Caco-2 (cell line): ENCODE measurements at regions not wholly inside any gene's neighbourhood (a gene's known extent, or its start where the extent isn't known, plus 50 kb on each side); places are given as distances from the start of the nearest gene placed in this dataset.
"Not testable (repeated sequence)": the region's sequence is repeated elsewhere in the genome, so short reads cannot be mapped to it uniquely, and the experiment has no call there.

Experiments
- BruUV-seq: library from RNA; stranded (reverse); fragments of 400-500 nt; replicated peaks from 2 replicates; lab custom pipeline; 2021; lab: Mats Ljungman, UMichigan
- CTCF ChIA-PET: fragments of 300-600 bp; sonication (Branson Sonifier 250); formaldehyde crosslinking; loops from one replicate; lab custom pipeline; 2022; ENCODE audit warnings: antibody characterized with exemption; lab: Charles Lee
- POLR2A ChIA-PET: fragments of 300-600 bp; sonication (Branson Sonifier 250); formaldehyde crosslinking; loops from one replicate; lab custom pipeline; 2022; ENCODE audit warnings: antibody characterized with exemption; lab: Charles Lee
- DNase-seq, 2 experiments: peaks; one replicate each; pipeline versions ENCODE4 v3.0.0 to v3.0.0-alpha.2; 2020 to 2022
- H3K27me3 ChIP-seq: replicated peaks from 2 replicates; pipeline ENCODE4 v1.6.0; 2011; ENCODE audit warnings: low read length; ENCODE audit not compliant: control insufficient read depth, insufficient read depth
- H3K36me3 ChIP-seq: 2 replicates; pipeline ENCODE4 v1.5.1; 2011; ENCODE audit warnings: low read length; ENCODE audit not compliant: control insufficient read depth, insufficient read depth
- H3K4me1 ChIP-seq: fragments of 250-450 bp; sonication (Bioruptor Pico); 2 replicates; pipeline ENCODE4 v1.5.1; 2020; ENCODE audit warnings: mild to moderate bottlenecking
- H3K4me3 ChIP-seq: 2 replicates; pipeline ENCODE4 v1.5.1; 2011; ENCODE audit warnings: low read depth, mild to moderate bottlenecking, control low read depth, low read length
- H3K9me3 ChIP-seq: fragments of 250-450 bp; sonication (Bioruptor Pico); 2 replicates; pipeline ENCODE4 v1.5.1; 2020; ENCODE audit warnings: mild to moderate bottlenecking, moderate library complexity
- H3K27ac Mint-ChIP-seq: one replicate; pipeline ENCODE4 v1.8.0; 2022; ENCODE audit warnings: mixed read lengths; ENCODE audit not compliant: unreplicated experiment
- H3K27me3 Mint-ChIP-seq: one replicate; pipeline ENCODE4 v1.8.0; 2022; ENCODE audit warnings: mixed read lengths; ENCODE audit not compliant: insufficient read depth, unreplicated experiment
- H3K36me3 Mint-ChIP-seq: one replicate; pipeline ENCODE4 v1.8.0; 2022; ENCODE audit warnings: mild to moderate bottlenecking, mixed read lengths; ENCODE audit not compliant: insufficient read depth, unreplicated experiment
- H3K4me1 Mint-ChIP-seq: one replicate; pipeline ENCODE4 v1.8.0; 2022; ENCODE audit warnings: low read depth, mixed read lengths; ENCODE audit not compliant: unreplicated experiment
- H3K4me3 Mint-ChIP-seq: one replicate; pipeline ENCODE4 v1.8.0; 2022; ENCODE audit warnings: mild to moderate bottlenecking, moderate library complexity, mixed read lengths; ENCODE audit not compliant: unreplicated experiment
- H3K9me3 Mint-ChIP-seq: one replicate; pipeline ENCODE4 v1.8.0; 2022; ENCODE audit warnings: mixed read lengths; ENCODE audit not compliant: unreplicated experiment
- CTCF ChIP-seq, 2 experiments: fragments of 200-600 bp in 1 of 2; IDR thresholded peaks; 1 replicate in 1 of 2; 2 replicates in 1 of 2; pipeline versions ENCODE4 v1.5.1 to v1.8.0; 2011 to 2022; ENCODE audit warnings: antibody characterized with exemption in 1 of 2, control low read depth in 1 of 2, inconsistent platforms in 1 of 2, low read depth in 1 of 2, low read length in 1 of 2, mild to moderate bottlenecking in 1 of 2, moderate library complexity in 1 of 2; ENCODE audit not compliant: insufficient read depth in 1 of 2, severe bottlenecking in 1 of 2, unreplicated experiment in 1 of 2
- intact Hi-C: fragments of 100-400 bp; cut with micrococcal nuclease; formaldehyde crosslinking; loops from one replicate; pipeline ENCODE4 v1.10.0; 2022; ENCODE audit not compliant: unreplicated experiment

DNA sequence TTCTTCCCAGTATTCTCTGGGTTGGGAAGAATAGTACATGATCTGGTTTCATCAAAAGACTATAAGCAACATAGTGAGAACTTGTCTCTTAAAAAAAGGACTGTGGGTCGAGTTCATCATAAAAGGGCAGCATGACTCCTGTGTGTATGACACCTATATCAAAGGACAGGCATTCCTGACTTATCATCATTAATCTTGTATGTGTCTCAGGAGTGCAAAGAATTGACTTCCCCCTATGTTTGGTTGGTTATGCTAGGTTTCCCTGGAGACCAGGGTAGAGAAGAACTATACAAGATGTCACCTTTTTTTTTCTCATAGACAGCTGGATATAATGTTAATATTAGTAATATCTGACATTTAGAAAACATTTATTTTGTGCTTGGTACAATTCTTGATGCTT lies 173.1 kb upstream of the ANKRD55 start:
- Histone ChIP-seq H3K4me1 (peaks cover 93% of the 10 kb centered on the region), H3K4me3 (no peak overlapping the region), H3K36me3 (no peaks in the 10 kb centered on the region), H3K9me3 (no peaks in the 10 kb centered on the region), H3K27me3 (no peaks in the 10 kb centered on the region)
- no peaks in the 10 kb centered on the region for H3K27me3 Mint-ChIP-seq
- peak overlapping the region; percentile 22 for H3K4me3 Mint-ChIP-seq
- H3K27ac Mint-ChIP-seq = peak overlapping the region; percentile 97
- no TSS peak for BruUV-seq
- DNase-seq = peak; percentile 70 to 77
- POLR2A ChIA-PET = interaction anchor here (0.7 kb wide), 1 partner anchor 70 kb away, joined by 3 read pairs; no protein-coding TSS in a partner anchor
- peaks cover 56% of the 10 kb centered on the region for H3K4me1 Mint-ChIP-seq
- H3K9me3 Mint-ChIP-seq = peaks cover under 1% of the 10 kb centered on the region
- intact Hi-C loops = loop anchor here (1.0 to 10.0 kb wide), 4 partner anchors 9 to 79 kb away; no protein-coding TSS in a partner anchor
- no peaks in the 10 kb centered on the region for H3K36me3 Mint-ChIP-seq
- TF ChIP-seq CTCF (IDR thresholded peaks at IDR 0.05; ENCODE audit: insufficient read depth in 1 of 2, low read depth in 1 of 2, low read length in 1 of 2, severe bottlenecking in 1 of 2, unreplicated experiment in 1 of 2) = no peak
- CTCF ChIA-PET = interaction anchor here (1.1 kb wide), 1 partner anchor 9 kb away, joined by 3 read pairs; no protein-coding TSS in a partner anchor

GRCh38 chr5:56405116-56405908 lies 172.2 kb upstream of the ANKRD55 start:
- H3K9me3 ChIP-seq = no peaks in the 10 kb centered on the region
- CTCF ChIA-PET = no interaction called here
- H3K27me3 ChIP-seq = no peaks in the 10 kb centered on the region
- Mint-ChIP-seq H3K27ac (peak overlapping the region; percentile 97), H3K4me1 (peaks cover 64% of the 10 kb centered on the region), H3K36me3 (no peaks in the 10 kb centered on the region), H3K27me3 (no peaks in the 10 kb centered on the region), H3K4me3 (no peak overlapping the region), H3K9me3 (peaks cover 9% of the 10 kb centered on the region)
- TF ChIP-seq CTCF (IDR thresholded peaks at IDR 0.05; ENCODE audit: insufficient read depth in 1 of 2, low read depth in 1 of 2, low read length in 1 of 2, severe bottlenecking in 1 of 2, unreplicated experiment in 1 of 2) = no peak
- H3K36me3 ChIP-seq = no peaks in the 10 kb centered on the region
- BruUV-seq = no TSS peak
- H3K4me1 ChIP-seq = peaks cover 92% of the 10 kb centered on the region
- intact Hi-C loops = loop anchor here (10.0 kb wide), 1 partner anchor 79 kb away; no protein-coding TSS in a partner anchor
- no peak for DNase-seq
- POLR2A ChIA-PET = no interaction called here
- no peak overlapping the region for H3K4me3 ChIP-seq

DNA sequence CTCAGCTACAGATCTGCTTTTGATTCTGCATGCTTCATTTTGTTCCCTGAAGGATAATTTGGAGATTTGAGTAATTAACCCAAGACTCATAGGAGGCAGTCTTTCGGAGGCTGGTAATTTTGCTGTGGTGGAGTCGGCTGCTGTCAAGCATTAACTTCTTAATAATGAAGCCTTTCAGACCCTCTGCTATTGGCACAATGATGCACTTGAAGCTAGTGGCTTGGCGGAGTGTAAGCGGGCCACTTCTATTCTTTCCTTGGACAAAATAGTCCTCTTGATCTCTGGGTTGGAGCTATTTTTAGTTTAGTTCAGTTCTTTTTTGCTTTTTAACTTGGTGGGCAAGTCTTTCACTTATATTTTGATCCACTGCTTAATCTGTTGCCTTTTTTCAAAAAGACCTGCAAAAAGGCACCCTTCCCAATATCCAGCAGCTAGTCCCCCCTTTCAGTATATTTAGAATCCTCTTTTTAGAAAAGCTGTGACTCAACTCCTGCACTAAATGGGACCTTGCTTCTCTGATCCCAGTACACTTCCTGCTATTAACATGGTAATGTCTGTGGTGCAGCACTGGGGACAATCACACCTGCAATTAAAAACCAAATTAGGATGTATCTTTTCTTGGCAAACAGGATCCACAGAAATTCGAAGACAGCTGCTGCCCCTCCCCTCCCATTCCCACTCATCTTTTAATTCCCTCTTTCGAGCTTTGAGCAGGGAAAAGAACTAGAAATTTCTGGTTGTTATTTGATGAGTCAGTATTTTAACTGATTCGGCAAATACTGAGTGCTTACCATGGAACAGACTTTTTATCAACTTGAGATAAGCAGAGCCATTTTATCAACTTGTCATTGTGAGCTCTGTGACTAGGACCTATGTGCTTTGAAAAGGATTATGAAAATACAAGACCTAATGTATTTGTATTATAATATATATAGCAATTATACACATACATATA lies 169.4 kb upstream of the ANKRD55 start:
- no peak overlapping the region for H3K4me3 ChIP-seq
- H3K27ac Mint-ChIP-seq = peak overlapping the region; percentile 54
- intact Hi-C loops = loop anchor here (10.0 kb wide), 1 partner anchor 82 kb away; no protein-coding TSS in a partner anchor
- no peaks in the 10 kb centered on the region for H3K36me3 Mint-ChIP-seq
- TF ChIP-seq CTCF (IDR thresholded peaks at IDR 0.05; ENCODE audit: insufficient read depth in 1 of 2, low read depth in 1 of 2, low read length in 1 of 2, severe bottlenecking in 1 of 2, unreplicated experiment in 1 of 2) = no peak
- H3K36me3 ChIP-seq = no peaks in the 10 kb centered on the region
- no peaks in the 10 kb centered on the region for H3K27me3 Mint-ChIP-seq
- peaks cover 55% of the 10 kb centered on the region for H3K4me1 Mint-ChIP-seq
- peak in 1 of 2 experiments; percentile 26 for DNase-seq
- no TSS peak for BruUV-seq
- POLR2A ChIA-PET = interaction anchor here (0.6 kb wide), 1 partner anchor 13 kb away, joined by 3 read pairs; no protein-coding TSS in a partner anchor
- no peaks in the 10 kb centered on the region for H3K27me3 ChIP-seq
- CTCF ChIA-PET = interaction anchor here (0.6 kb wide), 1 partner anchor 78 kb away, joined by 3 read pairs; no protein-coding TSS in a partner anchor
- H3K4me1 ChIP-seq = peaks cover 71% of the 10 kb centered on the region
- no peak overlapping the region for H3K4me3 Mint-ChIP-seq
- 0 out of 2 replicates have a peak, but pooled peaks cover 5% of the 10 kb centered on the region for H3K9me3 ChIP-seq
- peaks cover 16% of the 10 kb centered on the region for H3K9me3 Mint-ChIP-seq

GRCh38 chr5:56397796-56398195 lies 164.7 kb upstream of the ANKRD55 start:
- H3K27me3 ChIP-seq, H3K27ac Mint-ChIP-seq, CTCF ChIA-PET, H3K36me3 ChIP-seq, DNase-seq, H3K36me3 Mint-ChIP-seq, H3K27me3 Mint-ChIP-seq, BruUV-seq, H3K4me3 Mint-ChIP-seq, intact Hi-C loops, POLR2A ChIA-PET, H3K4me3 ChIP-seq: not testable (repeated sequence)
- Histone ChIP-seq H3K9me3 (peaks cover 28% of the 10 kb centered on the region), H3K4me1 (peaks cover 26% of the 10 kb centered on the region)
- peaks cover 53% of the 10 kb centered on the region for H3K9me3 Mint-ChIP-seq
- peaks cover 26% of the 10 kb centered on the region for H3K4me1 Mint-ChIP-seq
